Body of pancreas (tissue), 4 donors: ENCODE measurements at regions not wholly inside any gene's neighbourhood (a gene's known extent, or its start where the extent isn't known, plus 50 kb on each side); places are given as distances from the start of the nearest gene placed in this dataset.

Experiments used
- ATAC-seq: fragments of 150-250 bp; one replicate; pipeline ENCODE4 v1.9.1; 2016
- DNase-seq, 4 donors: peaks; one replicate each; pipeline ENCODE4 v3.0.0-alpha.2; 2019
- H3K27ac ChIP-seq, 4 donors: fragments of 200-600 bp; sonication (generic); 1 replicate in 3 of 4; 2 replicates in 1 of 4; pipeline versions ENCODE4 v1.5.1 to v1.6.1; 2016 to 2019; ENCODE audit warnings: mild to moderate bottlenecking in 1 of 4, mixed read lengths in 1 of 4, moderate library complexity in 1 of 4
- H3K27me3 ChIP-seq, 2 donors: fragments of 200-600 bp; sonication (generic); one replicate each; pipeline ENCODE4 v1.6.0; 2016; ENCODE audit warnings: mild to moderate bottlenecking in 1 of 2
- H3K36me3 ChIP-seq, 2 donors: fragments of 200-600 bp; sonication (generic); replicated peaks in 1 of 2; 2 replicates each; pipeline ENCODE4 v1.5.1; 2016; ENCODE audit warnings: low read depth in 2 of 2; ENCODE audit not compliant: insufficient read depth in 1 of 2
- H3K4me1 ChIP-seq: fragments of 200-600 bp; sonication (generic); one replicate; pipeline ENCODE4 v1.6.0; 2016
- H3K4me3 ChIP-seq, 2 donors: fragments of 200-600 bp; sonication (generic); 1 replicate in 1 of 2; 2 replicates in 1 of 2; pipeline ENCODE4 v1.5.1; 2016 to 2019
- H3K9me3 ChIP-seq, 3 donors: fragments of 200-600 bp; sonication (generic); 1 replicate in 2 of 3; 2 replicates in 1 of 3; pipeline ENCODE4 v1.5.1; 2016
- CTCF ChIP-seq, 7 experiments: fragments of 450-650 bp in 4 of 7; fragments of 200-600 bp in 3 of 7; sonication (generic) in 3 of 7; IDR thresholded peaks; one replicate each; pipeline ENCODE4 v1.5.1; 2016 to 2019; ENCODE audit warnings: antibody characterized with exemption in 7 of 7
- POLR2A ChIP-seq, 3 donors: fragments of 450-650 bp; IDR thresholded peaks; one replicate each; pipeline ENCODE4 v1.6.1; 2016; ENCODE audit warnings: antibody characterized with exemption in 3 of 3, mild to moderate bottlenecking in 2 of 3
- WGBS, 2 donors: methylation state at CpG; one replicate each; pipeline ENCODE4 v1.1.5; 2017; 5-methylcytosine and 5-hydroxymethylcytosine counted together
- intact Hi-C: fragments of 100-400 bp; cut with DNase I; formaldehyde crosslinking; loops from one replicate; pipeline ENCODE4 v1.15.1; 2023

- Histone ChIP-seq H3K27ac (peak overlapping the region in 1 of 4 donors; percentile 7), H3K9me3 (no peaks in the 10 kb centered on the region), H3K4me1 (no peaks in the 10 kb centered on the region), H3K36me3 (no peaks in the 10 kb centered on the region), H3K27me3 (no peaks in the 10 kb centered on the region), H3K4me3 (no peak overlapping the region)
- ATAC-seq (peak; percentile 85), DNase-seq (peak; percentile 81 to 89 (median 84))
- TF ChIP-seq POLR2A (IDR thresholded peaks at IDR 0.05) = no peak
- TF ChIP-seq CTCF (IDR thresholded peaks at IDR 0.05) = peak; percentile 73 to 94 (median 79)
- intact Hi-C loops = no loop called here
- 13 to 26% methylated on average over 14 to 25 of the region's 25 CpGs for WGBS, 2 donors
Measured at GRCh38 chr11:123261345-123262106, 66.5 kb upstream of the CLMP start.

- DNase-seq (no peak), ATAC-seq (no peak)
- H3K36me3 ChIP-seq = no peaks in the 10 kb centered on the region
- TF ChIP-seq POLR2A (IDR thresholded peaks at IDR 0.05) (no peak), CTCF (IDR thresholded peaks at IDR 0.05) (no peak)
- WGBS, 2 donors = 84 to 86% methylated on average over 4 of the region's 4 CpGs
- no peaks in the 10 kb centered on the region for H3K9me3 ChIP-seq
- no peak overlapping the region for H3K4me3 ChIP-seq
- H3K27ac ChIP-seq = no peak overlapping the region
- intact Hi-C loops = no loop called here
- no peaks in the 10 kb centered on the region for H3K4me1 ChIP-seq
- no peaks in the 10 kb centered on the region for H3K27me3 ChIP-seq
Measured at GRCh38 chr11:123260511-123261211, 65.6 kb upstream of the CLMP start.

GRCh38 chr11:123258877-123259276 is 63.8 kb upstream of the CLMP start:
- H3K27me3 ChIP-seq = no peaks in the 10 kb centered on the region
- no peak overlapping the region for H3K4me3 ChIP-seq
- TF ChIP-seq POLR2A (IDR thresholded peaks at IDR 0.05) (no peak), CTCF (IDR thresholded peaks at IDR 0.05) (no peak)
- DNase-seq = no peak
- WGBS, 2 donors = 79 to 85% methylated on average over 2 of the region's 2 CpGs
- no peak for ATAC-seq
- H3K9me3 ChIP-seq = no peaks in the 10 kb centered on the region
- H3K4me1 ChIP-seq = no peaks in the 10 kb centered on the region
- no peaks in the 10 kb centered on the region for H3K36me3 ChIP-seq
- intact Hi-C loops = no loop called here
- H3K27ac ChIP-seq = no peak overlapping the region

GRCh38 chr11:123257370-123257769 is 62.3 kb upstream of the CLMP start:
- Histone ChIP-seq H3K4me3 (no peak overlapping the region), H3K4me1 (no peaks in the 10 kb centered on the region), H3K9me3 (no peaks in the 10 kb centered on the region), H3K27ac (no peak overlapping the region), H3K36me3 (no peaks in the 10 kb centered on the region), H3K27me3 (no peaks in the 10 kb centered on the region)
- intact Hi-C loops = no loop called here
- no peak for ATAC-seq
- TF ChIP-seq CTCF (IDR thresholded peaks at IDR 0.05) (no peak), POLR2A (IDR thresholded peaks at IDR 0.05) (no peak)
- no peak for DNase-seq
- 80 to 85% methylated on average over 5 of the region's 5 CpGs for WGBS, 2 donors
